CD14-positive monocyte (primary cell): ENCODE measurements at regions not wholly inside any gene's neighbourhood (a gene's known extent, or its start where the extent isn't known, plus 50 kb on each side); places are given as distances from the start of the nearest gene placed in this dataset.

Source experiments
- DNase-seq, 3 donors: peaks; one replicate each; pipeline ENCODE4 v3.0.0-alpha.2; 2011 to 2022
- H2AFZ ChIP-seq: 2 replicates; pipeline ENCODE4 v1.6.0; 2012; ENCODE audit warnings: mild to moderate bottlenecking, low read depth, low read length, inconsistent platforms; ENCODE audit not compliant: insufficient read depth, poor library complexity, severe bottlenecking
- H3K27ac ChIP-seq, 2 donors: 1 replicate in 1 of 2; 2 replicates in 1 of 2; pipeline ENCODE4 v1.5.1; 2012 to 2013; ENCODE audit warnings: low read length in 2 of 2, control low read depth in 1 of 2, inconsistent platforms in 1 of 2, low read depth in 1 of 2, mild to moderate bottlenecking in 1 of 2
- H3K27me3 ChIP-seq, 2 donors: one replicate each; pipeline versions ENCODE4 v1.6.0 to v1.6.1; 2011 to 2013; ENCODE audit warnings: low read length in 2 of 2; ENCODE audit not compliant: control insufficient read depth in 2 of 2, insufficient read depth in 2 of 2
- H3K36me3 ChIP-seq, 2 donors: replicated peaks in 1 of 2; 1 replicate in 1 of 2; 2 replicates in 1 of 2; pipeline versions ENCODE4 v1.5.1 to v1.6.1; 2012 to 2013; ENCODE audit warnings: low read length in 2 of 2, control low read depth in 1 of 2, inconsistent platforms in 1 of 2, mild to moderate bottlenecking in 1 of 2; ENCODE audit not compliant: insufficient read depth in 2 of 2, control insufficient read depth in 1 of 2
- H3K4me1 ChIP-seq, 2 donors: 1 replicate in 1 of 2; 2 replicates in 1 of 2; pipeline versions ENCODE4 v1.5.1 to v1.6.1; 2012 to 2013; ENCODE audit warnings: low read length in 2 of 2, control low read depth in 1 of 2, inconsistent platforms in 1 of 2, mild to moderate bottlenecking in 1 of 2, moderate library complexity in 1 of 2; ENCODE audit not compliant: insufficient read depth in 2 of 2, control insufficient read depth in 1 of 2
- H3K4me2 ChIP-seq: replicated peaks from 2 replicates; pipeline ENCODE3; 2012; ENCODE audit warnings: low read length, moderate library complexity, mild to moderate bottlenecking; ENCODE audit not compliant: poor library complexity, severe bottlenecking; ENCODE audit errors: extremely low read depth
- H3K4me3 ChIP-seq, 3 experiments: fragments of 200-600 bp in 1 of 3; sonication (generic) in 1 of 3; replicated peaks in 1 of 3; 1 replicate in 2 of 3; 2 replicates in 1 of 3; pipeline ENCODE4 v1.5.1; 2011 to 2013; ENCODE audit warnings: low read length in 3 of 3, mild to moderate bottlenecking in 3 of 3, control low read depth in 2 of 3, low read depth in 2 of 3, inconsistent platforms in 1 of 3, moderate library complexity in 1 of 3
- H3K79me2 ChIP-seq: 2 replicates; pipeline ENCODE4 v1.6.0; 2012; ENCODE audit warnings: mild to moderate bottlenecking, control low read depth, inconsistent platforms, low read length, moderate library complexity; ENCODE audit not compliant: insufficient read depth
- H3K9ac ChIP-seq: 2 replicates; pipeline ENCODE4 v1.6.0; 2017; ENCODE audit warnings: low read length, mild to moderate bottlenecking; ENCODE audit not compliant: insufficient read depth, poor library complexity, severe bottlenecking
- H3K9me3 ChIP-seq, 2 donors: replicated peaks in 1 of 2; 1 replicate in 1 of 2; 2 replicates in 1 of 2; pipeline versions ENCODE4 v1.5.1 to v1.6.1; 2012 to 2013; ENCODE audit warnings: low read length in 2 of 2, control low read depth in 1 of 2; ENCODE audit not compliant: control insufficient read depth in 1 of 2, insufficient read depth in 1 of 2
- H4K20me1 ChIP-seq: 2 replicates; pipeline ENCODE4 v1.6.0; 2012; ENCODE audit warnings: mild to moderate bottlenecking, low read length, control low read depth, moderate library complexity; ENCODE audit not compliant: insufficient read depth
- H3K27ac Mint-ChIP-seq, 7 donors: one replicate each; pipeline ENCODE4 v1.8.0; 2020; ENCODE audit warnings: mild to moderate bottlenecking in 7 of 7, mixed read lengths in 7 of 7, moderate library complexity in 6 of 7, inconsistent platforms in 2 of 7
- H3K27me3 Mint-ChIP-seq, 3 donors: one replicate each; pipeline ENCODE4 v1.8.0; 2021 to 2022; ENCODE audit warnings: low read depth in 3 of 3, mild to moderate bottlenecking in 3 of 3, mixed read lengths in 3 of 3, moderate library complexity in 3 of 3, inconsistent platforms in 1 of 3
- H3K36me3 Mint-ChIP-seq, 2 donors: one replicate each; pipeline ENCODE4 v1.8.0; 2020; ENCODE audit warnings: mixed read lengths in 2 of 2, inconsistent platforms in 1 of 2, mild to moderate bottlenecking in 1 of 2
- H3K4me1 Mint-ChIP-seq: one replicate; pipeline ENCODE4 v1.8.0; 2020; ENCODE audit warnings: mild to moderate bottlenecking, mixed read lengths
- H3K4me3 Mint-ChIP-seq, 2 donors: one replicate each; pipeline ENCODE4 v1.8.0; 2020; ENCODE audit warnings: mild to moderate bottlenecking in 2 of 2, mixed read lengths in 2 of 2, moderate library complexity in 1 of 2
- H3K9me3 Mint-ChIP-seq, 7 donors: one replicate each; pipeline ENCODE4 v1.8.0; 2020 to 2022; ENCODE audit warnings: mixed read lengths in 7 of 7, mild to moderate bottlenecking in 6 of 7, moderate library complexity in 6 of 7, inconsistent platforms in 2 of 7
- CTCF ChIP-seq: fragments of 200-600 bp; IDR thresholded peaks from one replicate; pipeline ENCODE4 v1.8.0; 2022; ENCODE audit warnings: antibody characterized with exemption, mild to moderate bottlenecking
- WGBS: methylation state at CpG from one replicate; pipeline ENCODE4 v1.1.5; 2013; ENCODE audit warnings: missing lambda C conversion rate; ENCODE audit not compliant: insufficient coverage; 5-methylcytosine and 5-hydroxymethylcytosine counted together
- intact Hi-C, 2 donors: fragments of 100-400 bp; cut with micrococcal nuclease; formaldehyde crosslinking; loops; one replicate each; pipeline versions ENCODE4 v1.15.0 to v1.15.1; 2023

DNA sequence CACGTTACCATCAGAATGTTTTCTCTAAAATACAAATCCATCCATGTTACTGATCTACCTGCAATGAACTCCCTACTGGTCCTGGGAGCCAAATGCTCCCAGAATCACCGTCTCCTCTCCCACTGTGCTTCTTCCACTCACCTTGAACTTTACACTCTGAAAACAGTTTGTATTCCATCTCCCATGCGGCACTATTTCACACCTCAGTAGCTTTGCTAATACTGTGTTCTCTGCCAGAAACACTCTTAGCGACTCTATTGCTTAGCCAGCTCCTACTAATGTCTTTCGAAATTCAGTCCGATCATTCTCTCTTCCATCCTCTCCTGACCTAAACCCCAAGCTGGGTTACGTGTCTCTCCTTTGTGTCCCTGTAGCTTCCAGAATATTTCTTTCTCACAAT, 284.4 kb upstream of the DUSP10 start:
- Histone ChIP-seq H3K4me2 (no peak overlapping the region), H3K79me2 (no peaks in the 10 kb centered on the region), H4K20me1 (no peaks in the 10 kb centered on the region), H2AFZ (no peak overlapping the region), H3K36me3 (no peaks in the 10 kb centered on the region), H3K27ac (no peak overlapping the region), H3K4me3 (no peak overlapping the region), H3K9me3 (no peaks in the 10 kb centered on the region), H3K27me3 (no peaks in the 10 kb centered on the region), H3K4me1 (no peaks in the 10 kb centered on the region), H3K9ac (no peak overlapping the region)
- no peak for DNase-seq
- TF ChIP-seq CTCF, result no peak
- WGBS, result 92% methylated on average over 6 of the region's 7 CpGs
- Mint-ChIP-seq H3K4me3 (no peak overlapping the region), H3K4me1 (no peaks in the 10 kb centered on the region), H3K9me3 (peaks cover 0 to 6% (median 0%) of the 10 kb centered on the region in 7 donors), H3K36me3 (no peaks in the 10 kb centered on the region), H3K27me3 (peaks cover 0 to 4% (median 1%) of the 10 kb centered on the region in 3 donors), H3K27ac (no peak overlapping the region)
- intact Hi-C loops, result no loop called here

DNA sequence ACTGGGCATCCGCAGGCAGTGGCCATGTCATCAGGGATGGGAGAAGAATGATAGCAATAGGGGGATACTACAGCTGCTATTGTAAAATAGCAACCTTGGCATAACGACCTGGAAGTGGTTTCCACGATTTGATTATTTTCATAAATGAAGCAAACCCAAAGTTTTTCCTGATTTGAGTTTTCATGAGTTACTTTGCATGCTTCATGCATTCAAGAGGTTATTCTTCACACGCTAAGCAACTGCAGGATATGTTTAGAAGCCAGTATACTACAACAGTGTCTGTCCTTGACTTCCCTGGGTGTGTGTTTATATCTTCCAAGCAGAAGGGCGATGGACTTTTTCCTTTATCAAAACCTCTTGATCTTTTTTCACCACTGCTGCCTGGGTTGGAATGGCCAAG, 281.1 kb upstream of the DUSP10 start:
- H3K36me3 Mint-ChIP-seq, result no peaks in the 10 kb centered on the region
- intact Hi-C loops, result no loop called here
- Histone ChIP-seq H4K20me1 (no peaks in the 10 kb centered on the region), H3K9me3 (no peaks in the 10 kb centered on the region), H3K79me2 (no peaks in the 10 kb centered on the region), H3K9ac (no peak overlapping the region), H3K36me3 (no peaks in the 10 kb centered on the region), H3K4me3 (no peak overlapping the region), H3K4me2 (no peak overlapping the region), H3K27me3 (no peaks in the 10 kb centered on the region), H3K4me1 (no peaks in the 10 kb centered on the region), H2AFZ (no peak overlapping the region), H3K27ac (no peak overlapping the region)
- H3K4me1 Mint-ChIP-seq, result no peaks in the 10 kb centered on the region
- DNase-seq, result no peak
- H3K27me3 Mint-ChIP-seq, result peaks cover 0 to 4% (median 0%) of the 10 kb centered on the region in 3 donors
- no peak for TF ChIP-seq CTCF
- H3K9me3 Mint-ChIP-seq, result peaks cover 0 to 3% (median 0%) of the 10 kb centered on the region in 7 donors
- no peak overlapping the region for H3K27ac Mint-ChIP-seq
- WGBS, result 86% methylated on average over 3 of the region's 5 CpGs
- no peak overlapping the region for H3K4me3 Mint-ChIP-seq
